ENCODE measurements at regions not wholly inside any gene's neighbourhood (a gene's known extent, or its start where the extent isn't known, plus 50 kb on each side); places are given as distances from the start of the nearest gene placed in this dataset.

DNA sequence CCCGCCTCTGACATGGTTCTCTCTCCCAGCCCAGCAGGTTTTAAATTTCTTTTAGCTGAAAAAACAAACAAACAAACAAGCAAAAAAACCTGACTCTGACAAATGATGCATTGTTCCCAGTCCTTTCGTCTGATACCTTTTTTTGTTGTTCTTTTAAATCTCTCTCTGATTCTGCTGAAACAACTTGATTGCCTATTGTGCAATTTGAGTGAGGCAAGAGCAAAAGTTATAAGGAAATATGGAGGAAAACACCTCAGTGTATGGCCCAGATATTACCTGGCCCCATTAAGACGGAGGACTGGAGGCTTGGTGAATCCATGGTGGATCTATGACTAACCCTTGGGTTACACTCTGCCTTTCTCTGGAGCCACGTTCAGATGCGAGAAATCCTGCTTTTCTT lies 164.0 kb downstream of the MELK start:
- Histone ChIP-seq H3K9me3 (no peaks in the 10 kb centered on the region), H3K27me3 (peaks cover 44% of the 10 kb centered on the region), H3K4me1 (peaks cover 5% of the 10 kb centered on the region), H3K36me3 (no peaks in the 10 kb centered on the region), H3K4me3 (no peak overlapping the region), H3K27ac (no peak overlapping the region)
- no peak for DNase-seq (ENCODE audit: low spot score in 2 of 2)
- WGBS, result 86% methylated on average over 5 of the region's 5 CpGs
- TF ChIP-seq POLR2A (IDR thresholded peaks at IDR 0.05) (no peak), EP300 (IDR thresholded peaks at IDR 0.05) (no peak)
- TF ChIP-seq, protein P1, sequence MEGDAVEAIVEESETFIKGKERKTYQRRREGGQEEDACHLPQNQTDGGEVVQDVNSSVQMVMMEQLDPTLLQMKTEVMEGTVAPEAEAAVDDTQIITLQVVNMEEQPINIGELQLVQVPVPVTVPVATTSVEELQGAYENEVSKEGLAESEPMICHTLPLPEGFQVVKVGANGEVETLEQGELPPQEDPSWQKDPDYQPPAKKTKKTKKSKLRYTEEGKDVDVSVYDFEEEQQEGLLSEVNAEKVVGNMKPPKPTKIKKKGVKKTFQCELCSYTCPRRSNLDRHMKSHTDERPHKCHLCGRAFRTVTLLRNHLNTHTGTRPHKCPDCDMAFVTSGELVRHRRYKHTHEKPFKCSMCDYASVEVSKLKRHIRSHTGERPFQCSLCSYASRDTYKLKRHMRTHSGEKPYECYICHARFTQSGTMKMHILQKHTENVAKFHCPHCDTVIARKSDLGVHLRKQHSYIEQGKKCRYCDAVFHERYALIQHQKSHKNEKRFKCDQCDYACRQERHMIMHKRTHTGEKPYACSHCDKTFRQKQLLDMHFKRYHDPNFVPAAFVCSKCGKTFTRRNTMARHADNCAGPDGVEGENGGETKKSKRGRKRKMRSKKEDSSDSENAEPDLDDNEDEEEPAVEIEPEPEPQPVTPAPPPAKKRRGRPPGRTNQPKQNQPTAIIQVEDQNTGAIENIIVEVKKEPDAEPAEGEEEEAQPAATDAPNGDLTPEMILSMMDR (IDR thresholded peaks at IDR 0.05), result no peak

DNA sequence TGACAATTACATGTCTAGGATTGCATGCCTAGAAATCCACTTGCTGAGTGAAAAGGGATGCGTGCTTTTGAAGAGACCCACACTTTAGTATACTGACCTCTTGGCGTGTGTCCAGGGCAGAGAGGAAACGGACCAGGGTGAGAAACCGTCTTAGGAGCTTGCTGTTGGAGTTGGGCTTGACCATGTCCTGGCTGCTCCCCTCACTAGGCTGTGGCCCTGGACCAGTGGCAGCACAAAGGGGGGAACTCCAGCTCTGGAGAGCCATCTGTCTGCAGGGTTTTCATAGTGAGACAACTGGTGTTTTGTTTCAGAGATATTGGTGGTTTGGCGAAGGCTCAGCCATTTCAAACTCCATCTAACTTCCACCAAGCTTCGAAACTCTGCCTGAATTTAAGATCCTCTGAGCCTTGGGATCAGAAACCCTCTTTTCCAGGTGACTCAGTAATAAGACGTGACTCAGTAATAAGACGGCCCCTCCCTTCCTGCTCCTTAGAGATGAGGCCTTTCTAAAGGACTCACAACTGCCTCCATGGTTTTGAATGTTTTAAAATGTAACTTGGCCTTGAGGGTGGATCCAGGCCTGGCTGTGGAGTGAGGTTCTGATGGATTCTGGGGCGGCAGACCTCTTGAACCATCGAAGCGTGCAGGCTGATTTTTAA lies 165.8 kb downstream of the MELK start:
- peaks cover 49% of the 10 kb centered on the region for H3K27me3 ChIP-seq
- no peak overlapping the region for H3K27ac ChIP-seq
- WGBS, result 66% methylated on average over 11 of the region's 11 CpGs

DNA sequence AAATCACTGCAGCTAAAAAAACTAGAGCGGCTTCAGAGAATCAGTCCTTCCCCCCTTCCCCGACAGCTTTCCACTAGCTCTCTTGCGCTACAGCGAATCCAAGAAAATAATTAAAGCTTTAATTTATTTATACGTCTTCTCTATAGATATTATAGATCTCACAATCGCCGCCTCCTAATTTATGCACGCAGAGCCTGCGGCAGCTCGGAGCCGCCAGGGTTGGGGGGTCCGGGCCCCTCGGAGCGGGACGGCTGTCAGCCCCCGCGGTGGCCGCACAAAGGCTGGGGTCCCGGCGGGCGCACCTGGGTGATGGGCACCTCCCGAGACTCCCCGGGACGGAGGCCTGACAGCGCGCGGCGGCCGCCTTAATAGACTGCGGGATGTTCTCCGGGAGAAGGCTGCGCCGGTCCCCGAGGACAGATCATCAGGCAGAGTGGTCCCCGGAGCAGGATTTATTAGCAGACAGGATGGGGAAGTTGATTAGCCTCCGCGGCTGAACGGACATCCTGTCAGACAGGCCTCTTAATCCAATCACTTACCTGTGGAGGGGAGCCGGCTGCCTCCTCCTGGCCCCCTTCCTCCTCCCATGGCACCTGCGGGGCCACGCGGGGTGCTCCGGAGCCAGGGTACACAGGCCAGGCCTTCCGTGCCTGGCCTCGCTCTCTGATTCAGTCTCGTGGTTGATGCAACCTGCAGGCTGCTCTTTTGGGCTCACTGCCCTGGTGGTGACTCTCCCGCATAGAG lies 166.8 kb downstream of the MELK start:
- H3K36me3 ChIP-seq, result no peaks in the 10 kb centered on the region
- no peak overlapping the region for H3K27ac ChIP-seq
- peaks cover 59% of the 10 kb centered on the region for H3K27me3 ChIP-seq
- 22% methylated on average over 22 of the region's 47 CpGs for WGBS
- H3K9me3 ChIP-seq, result no peaks in the 10 kb centered on the region
- no peak for DNase-seq (ENCODE audit: low spot score in 2 of 2)
- peaks cover 5% of the 10 kb centered on the region for H3K4me1 ChIP-seq
- H3K4me3 ChIP-seq, result no peak overlapping the region
- TF ChIP-seq POLR2A (IDR thresholded peaks at IDR 0.05) (no peak), POLR2AphosphoS5 (IDR thresholded peaks at IDR 0.05) (no peak), EP300 (IDR thresholded peaks at IDR 0.05) (no peak)
- TF ChIP-seq, protein P1 (IDR thresholded peaks at IDR 0.05), result no peak

More for the DNA sequence above, 165.8 kb downstream of the MELK start:
- no peaks in the 10 kb centered on the region for H3K9me3 ChIP-seq
- no peaks in the 10 kb centered on the region for H3K36me3 ChIP-seq
- TF ChIP-seq POLR2A (IDR thresholded peaks at IDR 0.05) (no peak), EP300 (IDR thresholded peaks at IDR 0.05) (no peak), POLR2AphosphoS5 (IDR thresholded peaks at IDR 0.05) (no peak)
- TF ChIP-seq, protein P1 (IDR thresholded peaks at IDR 0.05), result no peak
- no peak for DNase-seq (ENCODE audit: low spot score in 2 of 2)
- peaks cover 5% of the 10 kb centered on the region for H3K4me1 ChIP-seq
- no peak overlapping the region for H3K4me3 ChIP-seq

DNA sequence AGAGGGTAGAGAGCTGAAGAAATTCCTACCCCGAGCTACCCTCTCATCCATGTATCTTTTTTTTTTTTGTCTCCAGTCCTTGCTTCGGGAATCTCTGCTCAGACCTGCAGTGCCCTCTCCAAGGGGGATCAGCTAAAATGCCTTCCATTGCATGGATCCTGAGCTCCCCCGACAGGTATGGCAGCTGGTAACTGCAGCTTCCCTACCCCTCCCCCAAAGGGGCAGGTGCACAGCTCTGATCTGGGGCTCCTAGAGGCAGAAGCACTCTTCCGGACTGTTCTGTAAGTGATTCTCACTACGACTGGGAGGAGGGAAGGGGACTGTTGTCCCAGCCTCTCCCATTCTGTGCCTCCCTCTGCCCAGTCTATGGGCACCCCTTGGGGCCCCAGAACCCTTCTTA lies 169.6 kb downstream of the MELK start:
- Histone ChIP-seq H3K36me3 (no peaks in the 10 kb centered on the region), H3K4me3 (no peak overlapping the region), H3K27ac (no peak overlapping the region), H3K4me1 (peaks cover 5% of the 10 kb centered on the region), H3K27me3 (peaks cover 66% of the 10 kb centered on the region), H3K9me3 (no peaks in the 10 kb centered on the region)
- 40% methylated on average over 5 of the region's 5 CpGs for WGBS
- no peak for DNase-seq (ENCODE audit: low spot score in 2 of 2)
- TF ChIP-seq EP300 (IDR thresholded peaks at IDR 0.05) (no peak), POLR2AphosphoS5 (IDR thresholded peaks at IDR 0.05) (no peak), POLR2A (IDR thresholded peaks at IDR 0.05) (no peak)
- TF ChIP-seq, protein P1 (IDR thresholded peaks at IDR 0.05), result no peak

DNA sequence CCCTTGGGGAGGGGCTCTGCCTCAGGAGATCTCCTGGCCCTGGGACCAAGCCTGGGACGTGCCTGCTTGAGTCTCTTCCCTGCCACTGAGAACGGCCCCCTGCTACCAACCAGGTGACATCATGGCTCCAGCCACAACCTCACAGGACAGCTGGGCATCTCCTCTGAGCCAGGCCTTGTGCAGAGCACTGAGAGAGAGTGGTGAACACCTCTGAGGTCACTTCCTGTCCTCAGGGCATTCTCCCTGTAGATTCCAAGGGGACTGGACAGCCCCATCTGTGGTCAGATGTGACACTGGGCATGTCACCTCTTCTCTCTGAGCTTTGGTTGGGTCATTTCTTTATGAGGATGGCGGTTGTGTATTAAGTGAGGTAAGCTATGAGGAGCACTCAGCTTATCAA lies 172.0 kb downstream of the MELK start:
- 64% methylated on average over 2 of the region's 3 CpGs for WGBS
- no peak for DNase-seq (ENCODE audit: low spot score in 2 of 2)
- TF ChIP-seq POLR2AphosphoS5 (IDR thresholded peaks at IDR 0.05), result no peak
- no peak for TF ChIP-seq EP300 (IDR thresholded peaks at IDR 0.05)
- TF ChIP-seq, protein P1 (IDR thresholded peaks at IDR 0.05), result no peak
- TF ChIP-seq POLR2A (IDR thresholded peaks at IDR 0.05), result no peak
- H3K4me1 ChIP-seq, result peaks cover under 1% of the 10 kb centered on the region
- H3K27ac ChIP-seq, result no peak overlapping the region
- no peak overlapping the region for H3K4me3 ChIP-seq
- H3K27me3 ChIP-seq, result peaks cover 52% of the 10 kb centered on the region
- no peaks in the 10 kb centered on the region for H3K9me3 ChIP-seq
- no peaks in the 10 kb centered on the region for H3K36me3 ChIP-seq

Measured in suprapubic skin (tissue), 4 donors.